K562 (cell line): ENCODE measurements at regions not wholly inside any gene's neighbourhood (a gene's known extent, or its start where the extent isn't known, plus 50 kb on each side); places are given as distances from the start of the nearest gene placed in this dataset.
A peak's percentile ranks its signal among the peaks of the same experiment; 100 is the strongest.

Source experiments
- ATAC-seq: fragments of 200-7000 bp; cut with Tn5 transposase; 3 replicates; pipeline ENCODE4 v1.9.1; 2020; ENCODE audit warnings: moderate library complexity
- BruUV-seq: library from RNA; stranded (reverse); fragments of 400-500 nt; replicated peaks from 2 replicates; lab custom pipeline; 2021; lab: Mats Ljungman, UMichigan
- CTCF ChIA-PET: fragments of 300-600 bp; formaldehyde crosslinking; extraction: SDS; loops from one replicate; lab custom pipeline; 2021; ENCODE audit warnings: low intra/inter-chr PET ratio; lab: Yijun Ruan, JAX
- POLR2A ChIA-PET: fragments of 300-600, 350-650 bp; sonication (Branson Sonifier 250); formaldehyde crosslinking; extraction: SDS; loops from one replicate; lab custom pipeline; 2021; ENCODE audit warnings: antibody characterized with exemption, inconsistent platforms; lab: Yijun Ruan, JAX
- DNase-seq, 4 experiments: peaks; one replicate each; pipeline versions ENCODE4 v3.0.0 to v3.0.0-alpha.2; 2011 to 2018; ENCODE audit warnings: low spot score in 3 of 4, mixed read lengths in 3 of 4; ENCODE audit errors: extremely low read depth in 1 of 4
- FAIRE-seq: peaks from 2 replicates; lab custom pipeline; 2011; peaks lifted over from hg19 to GRCh38; lab: Jason Lieb, UNC
- H2AFZ ChIP-seq: 2 replicates; pipeline ENCODE4 v1.6.0; 2011; ENCODE audit warnings: low read depth, low read length, control low read depth, inconsistent platforms
- H3K27ac ChIP-seq: fragments of 200-600 bp; 3 replicates; pipeline ENCODE4 v1.8.0; 2011; ENCODE audit warnings: low read depth, mild to moderate bottlenecking, control low read depth, inconsistent platforms, low read length, moderate library complexity, mixed read lengths; ENCODE audit errors: extremely low read depth
- H3K27me3 ChIP-seq, 2 experiments: fragments of 300-600 bp in 1 of 2; 2 replicates in 1 of 2; 3 replicates in 1 of 2; pipeline versions ENCODE4 v1.6.0 to v1.8.0; 2011; ENCODE audit warnings: inconsistent platforms in 2 of 2, low read length in 2 of 2, mild to moderate bottlenecking in 1 of 2, mixed read lengths in 1 of 2, moderate library complexity in 1 of 2; ENCODE audit not compliant: control insufficient read depth in 2 of 2, insufficient read depth in 2 of 2
- H3K36me3 ChIP-seq: fragments of 300-600 bp; 3 replicates; pipeline ENCODE4 v1.8.0; 2011; ENCODE audit warnings: mild to moderate bottlenecking, low read length, inconsistent platforms; ENCODE audit not compliant: control insufficient read depth, insufficient read depth
- H3K4me1 ChIP-seq, 2 experiments: fragments of 200-600 bp in 1 of 2; replicated peaks in 1 of 2; 2 replicates in 1 of 2; 3 replicates in 1 of 2; pipeline versions ENCODE4 v1.5.1 to v1.8.0; 2011; ENCODE audit warnings: inconsistent platforms in 2 of 2, low read length in 2 of 2, mild to moderate bottlenecking in 1 of 2, mixed read lengths in 1 of 2, moderate library complexity in 1 of 2; ENCODE audit not compliant: control insufficient read depth in 2 of 2, insufficient read depth in 2 of 2
- H3K4me2 ChIP-seq: 2 replicates; pipeline ENCODE4 v1.6.1; 2011; ENCODE audit warnings: low read length, control low read depth, inconsistent platforms, mixed read lengths; ENCODE audit not compliant: insufficient read depth
- H3K4me3 ChIP-seq: fragments of 200-600 bp; sonication (generic), shearing (Covaris generic); 2 replicates; pipeline ENCODE4 v1.5.1; 2016; ENCODE audit warnings: control low read depth, inconsistent platforms
- H3K79me2 ChIP-seq: fragments of 200-600 bp; 3 replicates; pipeline ENCODE4 v1.8.0; 2011; ENCODE audit warnings: low read length, inconsistent platforms; ENCODE audit not compliant: control insufficient read depth, insufficient read depth
- H3K9ac ChIP-seq, 2 experiments: 2 replicates each; pipeline versions ENCODE4 v1.6.0 to v1.6.1; 2011; ENCODE audit warnings: low read depth in 2 of 2, low read length in 2 of 2, control low read depth in 1 of 2, inconsistent platforms in 1 of 2, mild to moderate bottlenecking in 1 of 2, mixed read lengths in 1 of 2; ENCODE audit not compliant: insufficient read depth in 1 of 2
- H3K9me1 ChIP-seq: one replicate; pipeline ENCODE4 v1.6.0; 2011; ENCODE audit warnings: inconsistent platforms, mild to moderate bottlenecking, low read length, moderate library complexity; ENCODE audit not compliant: control insufficient read depth, insufficient read depth
- H3K9me3 ChIP-seq: replicated peaks from 2 replicates; pipeline ENCODE4 v1.5.1; 2011; ENCODE audit warnings: low read depth, low read length, inconsistent platforms; ENCODE audit not compliant: control insufficient read depth, insufficient read depth
- H4K20me1 ChIP-seq: replicated peaks from 2 replicates; pipeline ENCODE4 v1.6.1; 2011; ENCODE audit warnings: low read length, inconsistent platforms, mixed read lengths; ENCODE audit not compliant: control insufficient read depth, insufficient read depth
- CREB3 ChIP-seq: fragments of 450-650 bp; conservative IDR thresholded peaks from 2 replicates; pipeline ENCODE4 v1.6.1; 2016; ENCODE audit warnings: missing genetic modification characterization, low read depth, mild to moderate bottlenecking, missing compliant biosample characterization, moderate library complexity
- CXXC5 ChIP-seq: fragments of 250-450 bp; sonication (Bioruptor Pico); IDR thresholded peaks from 2 replicates; pipeline ENCODE4 v1.8.0; 2022; ENCODE audit warnings: inconsistent platforms, mild to moderate bottlenecking, moderate library complexity
- ELF1 ChIP-seq: fragments of 200-800 bp; sonication (Bioruptor generic); IDR thresholded peaks from 2 replicates; pipeline ENCODE4 v1.6.1; 2016; ENCODE audit warnings: missing genetic modification characterization, missing compliant biosample characterization
- EP400 ChIP-seq: fragments of 450-650 bp; IDR thresholded peaks from 2 replicates; pipeline ENCODE4 v1.6.1; 2017; ENCODE audit warnings: antibody characterized with exemption, mild to moderate bottlenecking, moderate library complexity
- FOXJ2 ChIP-seq: fragments of 200-800 bp; sonication (Bioruptor generic); IDR thresholded peaks from 2 replicates; pipeline ENCODE4 v1.6.1; 2016; ENCODE audit warnings: missing genetic modification characterization, missing compliant biosample characterization
- JUND ChIP-seq, 2 experiments: IDR thresholded peaks; 2 replicates in 1 of 2; 3 replicates in 1 of 2; pipeline ENCODE4 v1.6.1; 2011; ENCODE audit warnings: borderline replicate concordance in 2 of 2, low read depth in 2 of 2, low read length in 2 of 2, improper control_type of control experiment in 1 of 2, missing biosample characterization in 1 of 2, missing genetic modification characterization in 1 of 2, missing genetic modification reagents in 1 of 2
- L3MBTL2 ChIP-seq: fragments of 450-650 bp; IDR thresholded peaks from 2 replicates; pipeline ENCODE4 v1.6.1; 2016; ENCODE audit warnings: mild to moderate bottlenecking, moderate library complexity
- MLLT1 ChIP-seq, 2 experiments: fragments of 450-650 bp; IDR thresholded peaks; 2 replicates each; pipeline ENCODE4 v1.6.1; 2016
- NFE2 ChIP-seq: IDR thresholded peaks from 2 replicates; pipeline ENCODE4 v1.6.1; 2014; ENCODE audit warnings: antibody characterized with exemption, low read depth
- NR2C1 ChIP-seq, 2 experiments: fragments of 450-650 bp; IDR thresholded peaks; 2 replicates each; pipeline ENCODE4 v1.6.1; 2017; ENCODE audit warnings: mild to moderate bottlenecking in 2 of 2, antibody characterized with exemption in 1 of 2, inconsistent platforms in 1 of 2, missing compliant biosample characterization in 1 of 2, missing genetic modification characterization in 1 of 2
- RFX1 ChIP-seq: fragments of 450-650 bp; IDR thresholded peaks from 2 replicates; pipeline ENCODE4 v1.6.1; 2016; ENCODE audit warnings: mild to moderate bottlenecking, moderate library complexity
- SMARCA4 ChIP-seq: fragments of 450-650 bp; IDR thresholded peaks from 2 replicates; pipeline ENCODE4 v1.6.1; 2016
- TEAD4 ChIP-seq, 2 experiments: sonication (generic) in 1 of 2; formaldehyde crosslinking in 1 of 2; IDR thresholded peaks; 2 replicates each; pipeline versions ENCODE4 v1.6.1 to v1.8.0; 2012 to 2022; ENCODE audit warnings: borderline replicate concordance in 1 of 2, inconsistent platforms in 1 of 2, low read length in 1 of 2, mild to moderate bottlenecking in 1 of 2, missing genetic modification reagents in 1 of 2
- USF2 ChIP-seq: sonication (generic); formaldehyde crosslinking; IDR thresholded peaks from 2 replicates; pipeline ENCODE4 v1.5.0; 2020; ENCODE audit warnings: missing genetic modification reagents
- ZNF696 ChIP-seq: fragments of 250-450 bp; sonication (Bioruptor Pico); conservative IDR thresholded peaks from 2 replicates; pipeline ENCODE4 v1.4.0; 2020; ENCODE audit warnings: mild to moderate bottlenecking, moderate library complexity
- whole genome bisulfite sequencing: fragments of 100-300 bp; shearing (Covaris generic); methylation state at CpG from one replicate; pipeline ENCODE4 v1.1.6; 2016; ENCODE audit warnings: low coverage, mixed read lengths; ENCODE audit not compliant: insufficient coverage; ENCODE audit errors: missing lambda C conversion rate; 5-methylcytosine and 5-hydroxymethylcytosine counted together
- in situ Hi-C: fragments of 300-500 bp; cut with MboI; formaldehyde crosslinking; loops from 4 replicates; pipeline ENCODE4 v1.15.0; 2018; ENCODE audit warnings: inconsistent platforms, mixed read lengths
- intact Hi-C: fragments of 100-400 bp; cut with micrococcal nuclease; formaldehyde crosslinking; loops from 2 replicates; pipeline ENCODE4 v1.14.2; 2022

GRCh38 chr12:93317227-93317626 is 60.5 kb upstream of the NUDT4 start:
- FAIRE-seq, result peak; percentile 37
- TF ChIP-seq SMARCA4 (no peak; the same call in 1 of the 2 replicates), ELF1 (tag) (peak; percentile 58; the same call in 1 of the 2 replicates), L3MBTL2 (peak; percentile 68), USF2 (CRISPR knock-in tag) (no peak), CREB3 (peak; percentile 67; the same call in 1 of the 2 replicates), RFX1 (peak; percentile 49), CXXC5 (CRISPR knock-in tag) (peak; percentile 39), EP400 (peak; percentile 26; the same call in 1 of the 2 replicates), ZNF696 (CRISPR knock-in tag) (no peak), NFE2 (peak; percentile 40; the same call in 1 of the 2 replicates), MLLT1 (IDR thresholded peaks at IDR 0.05) (peak in 1 of 2 experiments; percentile 40; a peak in 1 of 4 replicates), FOXJ2 (peak; percentile 87), JUND (IDR thresholded peaks at IDR 0.05; ENCODE audit: borderline replicate concordance, low read depth, low read length) (no peak; the same call in 1 of the 2 replicates), JUND (tag; IDR thresholded peaks at IDR 0.05; ENCODE audit: borderline replicate concordance, low read depth, low read length) (peak; percentile 45; the same call in 1 of the 3 replicates), NR2C1 (IDR thresholded peaks at IDR 0.05) (no peak), NR2C1 (tag; IDR thresholded peaks at IDR 0.05) (peak; percentile 46; the same call in 1 of the 2 replicates), TEAD4 (IDR thresholded peaks at IDR 0.05; ENCODE audit: low read length) (peak; percentile 27; the same call in 1 of the 2 replicates), TEAD4 (CRISPR knock-in tag; IDR thresholded peaks at IDR 0.05; ENCODE audit: borderline replicate concordance) (no peak)

More at GRCh38 chr12:93317227-93317626, 60.5 kb upstream of the NUDT4 start:
- Histone ChIP-seq H3K27me3 (no peaks in the 10 kb centered on the region), H3K4me1 (peaks cover 26 to 60% of the 10 kb centered on the region in 2 experiments), H3K9me1 (no peaks in the 10 kb centered on the region), H3K36me3 (no peaks in the 10 kb centered on the region), H3K9ac (peak overlapping the region in 1 of 2 experiments; percentile 94; a peak in 2 of 4 replicates), H3K9me3 (no peaks in the 10 kb centered on the region), H4K20me1 (no peaks in the 10 kb centered on the region), H3K4me2 (peak overlapping the region; percentile 98), H2AFZ (peak overlapping the region; percentile 57), H3K4me3 (no peak overlapping the region), H3K79me2 (peaks cover 7% of the 10 kb centered on the region; the same call in 2 of the 3 replicates), H3K27ac (peak overlapping the region; percentile 96)
- DNase-seq, result peak in 2 of 4 experiments; percentile 27 to 67
- ChIA-PET CTCF (no interaction called here), POLR2A (interaction anchor here (0.5 to 3.1 kb wide), 7 partner anchors 8 to 278 kb away, joined by 3 to 24 read pairs (median 3); no protein-coding TSS in a partner anchor)
- WGBS, result 24% methylated on average over 6 of the region's 6 CpGs
- BruUV-seq, result no TSS peak
- peak; percentile 1; the same call in 1 of the 3 replicates for ATAC-seq
- in situ Hi-C loops, result no loop called here
- intact Hi-C loops, result loop anchor here (5.0 to 10.0 kb wide), 4 partner anchors 75 to 532 kb away; partner anchors contain the start of gene EEA1
